RKO (cell line): ENCODE measurements at regions not wholly inside any gene's neighbourhood (a gene's known extent, or its start where the extent isn't known, plus 50 kb on each side); places are given as distances from the start of the nearest gene placed in this dataset.

Experiments
- DNase-seq: peaks from one replicate; pipeline ENCODE4 v3.0.0-alpha.2; 2016; ENCODE audit warnings: low spot score

- DNase-seq: no peak
These were observed 828.8 kb downstream of the ROBO2 start for GRCh38 chr3:77868725-77869124.

GRCh38 chr3:77869423-77869822, 829.5 kb downstream of the ROBO2 start:
- DNase-seq: no peak

GRCh38 chr3:77871436-77871835, 831.5 kb downstream of the ROBO2 start:
- no peak for DNase-seq

GRCh38 chr3:77873598-77873997, 833.7 kb downstream of the ROBO2 start:
- no peak for DNase-seq

- peak; percentile 5 for DNase-seq
These were observed 845.5 kb downstream of the ROBO2 start for GRCh38 chr3:77885381-77885780.

GRCh38 chr3:77887611-77888010, 847.7 kb downstream of the ROBO2 start:
- no peak for DNase-seq

GRCh38 chr3:77889616-77890015, 849.7 kb downstream of the ROBO2 start:
- no peak for DNase-seq

- no peak for DNase-seq
These were observed 858.7 kb downstream of the ROBO2 start for GRCh38 chr3:77898621-77899020.

- DNase-seq: no peak
These were observed 862.8 kb downstream of the ROBO2 start for GRCh38 chr3:77902675-77903074.

GRCh38 chr3:77906102-77906709, 866.3 kb downstream of the ROBO2 start:
- peak; percentile 64 for DNase-seq

- DNase-seq: no peak
These were observed 873.8 kb downstream of the ROBO2 start for GRCh38 chr3:77913524-77914174.

GRCh38 chr3:77915336-77915735, 875.4 kb downstream of the ROBO2 start:
- DNase-seq: no peak

- no peak for DNase-seq
These were observed 877.3 kb downstream of the ROBO2 start for GRCh38 chr3:77917225-77917624.

GRCh38 chr3:77919244-77919643, 879.3 kb downstream of the ROBO2 start:
- no peak for DNase-seq

- no peak for DNase-seq
These were observed 891.5 kb downstream of the ROBO2 start for GRCh38 chr3:77931255-77932009.

GRCh38 chr3:77932926-77933325, 893.0 kb downstream of the ROBO2 start:
- no peak for DNase-seq

GRCh38 chr3:77933926-77934325, 894.0 kb downstream of the ROBO2 start:
- DNase-seq: no peak

GRCh38 chr3:77935418-77935817, 895.5 kb downstream of the ROBO2 start:
- no peak for DNase-seq

GRCh38 chr3:77939726-77940125, 899.8 kb downstream of the ROBO2 start:
- no peak for DNase-seq

- DNase-seq: no peak
These were observed 903.7 kb downstream of the ROBO2 start for GRCh38 chr3:77943598-77943997.

GRCh38 chr3:77945320-77945719, 905.4 kb downstream of the ROBO2 start:
- no peak for DNase-seq

- DNase-seq: no peak
These were observed 907.8 kb downstream of the ROBO2 start for GRCh38 chr3:77947671-77948070.

- no peak for DNase-seq
These were observed 927.7 kb downstream of the ROBO2 start for GRCh38 chr3:77967621-77968020.
